Tibial nerve (tissue), 3 donors: ENCODE measurements at regions not wholly inside any gene's neighbourhood (a gene's known extent, or its start where the extent isn't known, plus 50 kb on each side); places are given as distances from the start of the nearest gene placed in this dataset.

ENCODE experiments used
- POLR2A ChIP-seq, 2 donors: fragments of 450-650 bp; IDR thresholded peaks; one replicate each; pipeline ENCODE4 v1.6.1; 2017; ENCODE audit warnings: antibody characterized with exemption in 2 of 2, mild to moderate bottlenecking in 2 of 2, moderate library complexity in 2 of 2
- TF ChIP-seq, protein P1 (sequence below), 5 experiments: fragments of 200-600 bp in 3 of 5; fragments of 450-650 bp in 2 of 5; sonication (generic) in 3 of 5; IDR thresholded peaks; one replicate each; pipeline ENCODE4 v1.5.1; 2016 to 2019; ENCODE audit warnings: antibody characterized with exemption in 5 of 5, mild to moderate bottlenecking in 3 of 5, moderate library complexity in 2 of 5

DNA sequence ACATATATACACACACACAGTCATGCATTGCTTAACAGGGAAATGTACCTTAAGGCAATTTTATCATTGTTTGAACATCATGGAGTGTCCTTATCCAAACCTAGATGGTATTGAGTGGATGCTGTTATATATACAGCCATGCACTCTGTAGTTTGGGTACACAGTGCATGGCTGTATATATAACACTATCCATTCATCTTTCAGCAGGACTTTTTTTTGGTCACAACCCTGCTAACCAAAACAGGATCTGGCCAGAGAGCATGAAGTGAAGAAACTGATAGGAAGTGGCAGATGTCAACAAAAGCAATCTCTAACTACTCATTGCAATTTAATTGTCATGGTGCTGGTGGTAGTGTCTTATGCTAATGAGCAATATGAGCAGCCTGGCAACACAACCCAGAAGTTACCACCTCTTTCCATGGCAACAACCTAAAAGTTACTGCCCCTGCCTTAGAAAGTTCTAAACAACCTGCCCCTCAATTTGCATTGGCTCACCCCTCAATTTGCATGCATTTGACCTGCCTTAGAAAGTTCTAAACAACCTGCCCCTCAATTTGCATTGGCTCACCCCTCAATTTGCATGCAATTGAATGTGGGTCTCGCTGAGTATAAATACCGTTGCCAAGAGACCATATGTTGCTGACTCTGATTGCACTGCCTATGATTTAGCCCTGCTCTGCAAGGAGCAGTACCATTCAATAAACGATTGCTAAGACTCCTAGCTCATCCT is 434.9 kb downstream of the DSEL start:
- TF ChIP-seq, protein P1, sequence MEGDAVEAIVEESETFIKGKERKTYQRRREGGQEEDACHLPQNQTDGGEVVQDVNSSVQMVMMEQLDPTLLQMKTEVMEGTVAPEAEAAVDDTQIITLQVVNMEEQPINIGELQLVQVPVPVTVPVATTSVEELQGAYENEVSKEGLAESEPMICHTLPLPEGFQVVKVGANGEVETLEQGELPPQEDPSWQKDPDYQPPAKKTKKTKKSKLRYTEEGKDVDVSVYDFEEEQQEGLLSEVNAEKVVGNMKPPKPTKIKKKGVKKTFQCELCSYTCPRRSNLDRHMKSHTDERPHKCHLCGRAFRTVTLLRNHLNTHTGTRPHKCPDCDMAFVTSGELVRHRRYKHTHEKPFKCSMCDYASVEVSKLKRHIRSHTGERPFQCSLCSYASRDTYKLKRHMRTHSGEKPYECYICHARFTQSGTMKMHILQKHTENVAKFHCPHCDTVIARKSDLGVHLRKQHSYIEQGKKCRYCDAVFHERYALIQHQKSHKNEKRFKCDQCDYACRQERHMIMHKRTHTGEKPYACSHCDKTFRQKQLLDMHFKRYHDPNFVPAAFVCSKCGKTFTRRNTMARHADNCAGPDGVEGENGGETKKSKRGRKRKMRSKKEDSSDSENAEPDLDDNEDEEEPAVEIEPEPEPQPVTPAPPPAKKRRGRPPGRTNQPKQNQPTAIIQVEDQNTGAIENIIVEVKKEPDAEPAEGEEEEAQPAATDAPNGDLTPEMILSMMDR (IDR thresholded peaks at IDR 0.05) = no peak
- no peak for TF ChIP-seq POLR2A (IDR thresholded peaks at IDR 0.05)
